Fibroblast of lung (primary cell): ENCODE measurements at regions not wholly inside any gene's neighbourhood (a gene's known extent, or its start where the extent isn't known, plus 50 kb on each side); places are given as distances from the start of the nearest gene placed in this dataset.

Experiments used
- DNase-seq, 2 donors: peaks; one replicate each; pipeline versions ENCODE4 v3.0.0 to v3.0.0-alpha.2; 2010; ENCODE audit warnings: low read depth in 2 of 2
- H2AFZ ChIP-seq: 2 replicates; pipeline ENCODE4 v1.5.1; 2012; ENCODE audit warnings: low read length, control low read depth, inconsistent platforms
- H3K27ac ChIP-seq: 2 replicates; pipeline ENCODE4 v1.5.1; 2011; ENCODE audit warnings: low read length, control low read depth; ENCODE audit not compliant: insufficient read depth
- H3K27me3 ChIP-seq: 2 replicates; pipeline ENCODE4 v1.5.1; 2011; ENCODE audit warnings: mild to moderate bottlenecking, low read length; ENCODE audit not compliant: control insufficient read depth, insufficient read depth
- H3K36me3 ChIP-seq: 2 replicates; pipeline ENCODE4 v1.5.1; 2011; ENCODE audit warnings: low read length; ENCODE audit not compliant: control insufficient read depth, insufficient read depth
- H3K4me1 ChIP-seq: 2 replicates; pipeline ENCODE4 v1.5.1; 2011; ENCODE audit warnings: low read length; ENCODE audit not compliant: control insufficient read depth, insufficient read depth; ENCODE audit errors: extremely low read depth
- H3K4me2 ChIP-seq: 2 replicates; pipeline ENCODE4 v1.5.1; 2011; ENCODE audit warnings: low read length, control low read depth; ENCODE audit not compliant: insufficient read depth; ENCODE audit errors: extremely low read depth
- H3K4me3 ChIP-seq, 4 experiments: fragments of 200-600 bp in 1 of 4; sonication (generic) in 1 of 4; replicated peaks in 1 of 4; 2 replicates each; pipeline ENCODE4 v1.5.1; 2011 to 2016; ENCODE audit warnings: low read length in 4 of 4, low read depth in 3 of 4, mild to moderate bottlenecking in 3 of 4, control low read depth in 2 of 4, inconsistent platforms in 1 of 4, mixed read lengths in 1 of 4; ENCODE audit not compliant: insufficient read depth in 1 of 4; ENCODE audit errors: control extremely low read depth in 1 of 4
- H3K79me2 ChIP-seq: 2 replicates; pipeline ENCODE4 v1.5.1; 2012; ENCODE audit warnings: mild to moderate bottlenecking, low read length, inconsistent platforms; ENCODE audit not compliant: control insufficient read depth, insufficient read depth
- H3K9ac ChIP-seq: 2 replicates; pipeline ENCODE4 v1.5.1; 2011; ENCODE audit warnings: mild to moderate bottlenecking, low read length, control low read depth; ENCODE audit not compliant: insufficient read depth
- H3K9me3 ChIP-seq: 2 replicates; pipeline ENCODE4 v1.5.1; 2012; ENCODE audit warnings: low read depth, low read length; ENCODE audit not compliant: control insufficient read depth, insufficient read depth
- H4K20me1 ChIP-seq: 2 replicates; pipeline ENCODE4 v1.5.1; 2011; ENCODE audit warnings: low read length; ENCODE audit not compliant: control insufficient read depth, insufficient read depth; ENCODE audit errors: extremely low read depth
- EZH2 ChIP-seq: IDR thresholded peaks from 2 replicates; pipeline ENCODE4 v1.5.1; 2012; ENCODE audit warnings: low read length, control low read depth, mild to moderate bottlenecking; ENCODE audit errors: missing control alignments
- TF ChIP-seq, protein P1 (sequence below), 2 donors: IDR thresholded peaks in 1 of 2; conservative IDR thresholded peaks in 1 of 2; 1 replicate in 1 of 2; 2 replicates in 1 of 2; pipeline ENCODE4 v1.5.1; 2011 to 2012; ENCODE audit warnings: low read length in 2 of 2, control low read depth in 1 of 2, inconsistent platforms in 1 of 2, low read depth in 1 of 2, mild to moderate bottlenecking in 1 of 2

DNA sequence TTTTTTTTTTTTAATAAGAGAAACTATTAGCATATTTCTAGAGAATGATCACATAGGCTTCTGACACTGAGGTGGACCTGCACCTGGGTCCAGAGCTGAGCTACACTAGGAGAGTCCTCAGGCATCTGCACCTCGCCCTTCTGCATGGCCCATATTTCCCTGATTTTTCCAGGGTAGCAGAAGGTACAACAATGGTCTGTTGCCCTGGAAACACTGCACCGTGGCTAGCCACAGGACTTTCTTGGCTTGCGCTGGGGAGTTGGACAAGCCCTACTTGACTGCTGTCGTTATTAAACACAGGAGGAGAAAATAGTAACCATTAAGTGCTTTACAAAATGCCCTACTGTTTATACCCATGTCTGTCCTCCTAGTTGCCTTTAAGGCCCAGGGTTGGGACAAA, 615.7 kb upstream of the MEF2C start:
- Histone ChIP-seq H3K9me3 (no peaks in the 10 kb centered on the region), H3K79me2 (no peaks in the 10 kb centered on the region), H3K9ac (no peak overlapping the region), H3K27ac (no peak overlapping the region), H3K4me1 (no peaks in the 10 kb centered on the region), H3K36me3 (no peaks in the 10 kb centered on the region), H3K4me2 (no peak overlapping the region), H3K4me3 (no peak overlapping the region), H3K27me3 (no peaks in the 10 kb centered on the region), H2AFZ (no peak overlapping the region), H4K20me1 (no peaks in the 10 kb centered on the region)
- DNase-seq: peak in 1 of 2 donors; percentile 13
- TF ChIP-seq EZH2: no peak
- TF ChIP-seq, protein P1, sequence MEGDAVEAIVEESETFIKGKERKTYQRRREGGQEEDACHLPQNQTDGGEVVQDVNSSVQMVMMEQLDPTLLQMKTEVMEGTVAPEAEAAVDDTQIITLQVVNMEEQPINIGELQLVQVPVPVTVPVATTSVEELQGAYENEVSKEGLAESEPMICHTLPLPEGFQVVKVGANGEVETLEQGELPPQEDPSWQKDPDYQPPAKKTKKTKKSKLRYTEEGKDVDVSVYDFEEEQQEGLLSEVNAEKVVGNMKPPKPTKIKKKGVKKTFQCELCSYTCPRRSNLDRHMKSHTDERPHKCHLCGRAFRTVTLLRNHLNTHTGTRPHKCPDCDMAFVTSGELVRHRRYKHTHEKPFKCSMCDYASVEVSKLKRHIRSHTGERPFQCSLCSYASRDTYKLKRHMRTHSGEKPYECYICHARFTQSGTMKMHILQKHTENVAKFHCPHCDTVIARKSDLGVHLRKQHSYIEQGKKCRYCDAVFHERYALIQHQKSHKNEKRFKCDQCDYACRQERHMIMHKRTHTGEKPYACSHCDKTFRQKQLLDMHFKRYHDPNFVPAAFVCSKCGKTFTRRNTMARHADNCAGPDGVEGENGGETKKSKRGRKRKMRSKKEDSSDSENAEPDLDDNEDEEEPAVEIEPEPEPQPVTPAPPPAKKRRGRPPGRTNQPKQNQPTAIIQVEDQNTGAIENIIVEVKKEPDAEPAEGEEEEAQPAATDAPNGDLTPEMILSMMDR (conservative IDR thresholded peaks at IDR 0.05 in 1 of 2, IDR thresholded peaks at IDR 0.05 in 1 of 2; ENCODE audit: low read depth in 1 of 2, low read length in 2 of 2): no peak

DNA sequence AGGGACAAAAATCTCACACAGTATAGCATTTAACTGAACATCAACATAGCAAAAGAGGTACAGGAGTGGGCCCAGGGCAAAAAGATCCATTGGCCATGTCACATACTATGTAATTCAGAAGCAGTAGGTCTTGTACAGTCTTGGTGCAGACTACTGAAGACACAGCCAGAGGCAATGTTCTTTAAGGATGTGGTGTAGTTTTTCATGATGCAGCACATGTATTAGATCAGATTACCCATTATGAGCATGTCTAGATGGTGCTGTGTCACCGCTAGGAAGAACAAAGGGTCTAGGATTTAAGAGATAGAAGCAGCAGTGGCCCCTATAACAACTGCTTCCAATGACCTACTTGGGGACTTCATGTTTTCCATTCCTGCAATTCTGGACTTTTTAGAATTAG, 610.4 kb upstream of the MEF2C start:
- no peaks in the 10 kb centered on the region for H3K36me3 ChIP-seq
- TF ChIP-seq EZH2: no peak
- TF ChIP-seq, protein P1 (conservative IDR thresholded peaks at IDR 0.05 in 1 of 2, IDR thresholded peaks at IDR 0.05 in 1 of 2; ENCODE audit: low read depth in 1 of 2, low read length in 2 of 2): no peak
- H2AFZ ChIP-seq: no peak overlapping the region
- H3K79me2 ChIP-seq: no peaks in the 10 kb centered on the region
- H3K4me3 ChIP-seq: no peak overlapping the region
- H3K9ac ChIP-seq: no peak overlapping the region
- no peaks in the 10 kb centered on the region for H3K9me3 ChIP-seq
- H3K27ac ChIP-seq: no peak overlapping the region
- DNase-seq: no peak
- H3K4me1 ChIP-seq: no peaks in the 10 kb centered on the region
- H4K20me1 ChIP-seq: no peaks in the 10 kb centered on the region
- H3K4me2 ChIP-seq: no peak overlapping the region
- H3K27me3 ChIP-seq: no peaks in the 10 kb centered on the region

DNA sequence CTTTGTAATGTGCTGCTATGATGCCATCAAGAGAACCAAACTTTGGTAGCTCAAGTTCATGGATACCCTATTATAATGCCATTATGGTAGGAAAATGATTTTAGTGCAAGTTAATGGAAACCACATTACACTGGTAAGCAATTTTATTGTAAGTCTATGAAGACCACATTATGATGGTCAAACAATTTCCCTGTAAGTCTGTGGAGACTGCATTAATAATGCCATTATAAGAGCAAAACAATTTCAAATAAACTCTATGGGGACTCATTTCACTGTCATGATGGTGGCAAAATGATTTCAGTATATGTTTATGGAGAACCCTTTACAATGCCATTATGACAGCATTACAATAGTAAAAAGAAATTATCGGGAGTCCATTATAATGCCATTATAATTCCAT, 602.0 kb upstream of the MEF2C start:
- Histone ChIP-seq H3K27ac (no peak overlapping the region), H3K9me3 (no peaks in the 10 kb centered on the region), H3K4me1 (no peaks in the 10 kb centered on the region), H2AFZ (no peak overlapping the region), H3K9ac (no peak overlapping the region), H3K79me2 (no peaks in the 10 kb centered on the region), H3K4me2 (no peak overlapping the region), H3K4me3 (no peak overlapping the region), H3K36me3 (no peaks in the 10 kb centered on the region), H3K27me3 (no peaks in the 10 kb centered on the region), H4K20me1 (no peaks in the 10 kb centered on the region)
- DNase-seq: no peak
- no peak for TF ChIP-seq EZH2
- TF ChIP-seq, protein P1 (conservative IDR thresholded peaks at IDR 0.05 in 1 of 2, IDR thresholded peaks at IDR 0.05 in 1 of 2; ENCODE audit: low read depth in 1 of 2, low read length in 2 of 2): no peak
